GM12891 (cell line): ENCODE measurements at regions not wholly inside any gene's neighbourhood (a gene's known extent, or its start where the extent isn't known, plus 50 kb on each side); places are given as distances from the start of the nearest gene placed in this dataset.

Experiments
- POLR2A ChIP-seq: IDR thresholded peaks from 2 replicates; pipeline ENCODE4 v1.6.1; 2011; ENCODE audit warnings: low read depth, low read length, control low read depth
- POLR2AphosphoS5 ChIP-seq: IDR thresholded peaks from 2 replicates; pipeline ENCODE4 v1.6.1; 2011; ENCODE audit warnings: low read depth, low read length, control low read depth
- SPI1 ChIP-seq: IDR thresholded peaks from 2 replicates; pipeline ENCODE4 v1.6.1; 2011; ENCODE audit warnings: low read depth, low read length, control low read depth

- TF ChIP-seq SPI1 (no peak), POLR2A (no peak), POLR2AphosphoS5 (no peak)
These were observed 53.9 kb upstream of the SLC9A9 start for GRCh38 chr3:143902210-143902609.
